PC-3 (cell line): ENCODE measurements at regions not wholly inside any gene's neighbourhood (a gene's known extent, or its start where the extent isn't known, plus 50 kb on each side); places are given as distances from the start of the nearest gene placed in this dataset.

Experiments
- EZH2phosphoT487 ChIP-seq: fragments of 300-600 bp; sonication (generic); IDR thresholded peaks from 2 replicates; pipeline ENCODE4 v1.6.1; 2018; ENCODE audit warnings: mild to moderate bottlenecking, antibody characterized with exemption, low read length, borderline replicate concordance
- TF ChIP-seq, protein P1 (sequence below): fragments of 300-600 bp; sonication (generic); conservative IDR thresholded peaks from 2 replicates; pipeline ENCODE4 v1.5.1; 2017; ENCODE audit warnings: antibody characterized with exemption, low read depth, mild to moderate bottlenecking, low read length

DNA sequence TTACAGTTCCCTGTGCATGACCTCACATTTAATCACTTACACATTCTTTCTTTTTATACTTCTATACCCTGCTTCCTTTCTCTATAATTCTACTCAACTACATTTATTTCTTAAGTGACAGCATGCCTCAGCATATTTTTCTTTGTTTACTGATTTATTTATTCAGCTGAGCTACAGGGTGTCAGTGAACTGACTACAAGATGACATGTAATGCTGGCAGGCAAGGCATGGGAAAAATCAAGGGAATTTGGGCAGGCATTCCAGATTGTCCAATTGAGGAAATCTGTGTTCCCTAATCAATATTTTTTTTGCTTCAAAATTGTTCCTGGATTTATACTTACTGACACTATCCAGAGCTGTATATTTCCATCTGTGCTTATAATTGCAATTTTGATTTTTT is 875.5 kb downstream of the C4orf33 start:
- TF ChIP-seq, protein P1, sequence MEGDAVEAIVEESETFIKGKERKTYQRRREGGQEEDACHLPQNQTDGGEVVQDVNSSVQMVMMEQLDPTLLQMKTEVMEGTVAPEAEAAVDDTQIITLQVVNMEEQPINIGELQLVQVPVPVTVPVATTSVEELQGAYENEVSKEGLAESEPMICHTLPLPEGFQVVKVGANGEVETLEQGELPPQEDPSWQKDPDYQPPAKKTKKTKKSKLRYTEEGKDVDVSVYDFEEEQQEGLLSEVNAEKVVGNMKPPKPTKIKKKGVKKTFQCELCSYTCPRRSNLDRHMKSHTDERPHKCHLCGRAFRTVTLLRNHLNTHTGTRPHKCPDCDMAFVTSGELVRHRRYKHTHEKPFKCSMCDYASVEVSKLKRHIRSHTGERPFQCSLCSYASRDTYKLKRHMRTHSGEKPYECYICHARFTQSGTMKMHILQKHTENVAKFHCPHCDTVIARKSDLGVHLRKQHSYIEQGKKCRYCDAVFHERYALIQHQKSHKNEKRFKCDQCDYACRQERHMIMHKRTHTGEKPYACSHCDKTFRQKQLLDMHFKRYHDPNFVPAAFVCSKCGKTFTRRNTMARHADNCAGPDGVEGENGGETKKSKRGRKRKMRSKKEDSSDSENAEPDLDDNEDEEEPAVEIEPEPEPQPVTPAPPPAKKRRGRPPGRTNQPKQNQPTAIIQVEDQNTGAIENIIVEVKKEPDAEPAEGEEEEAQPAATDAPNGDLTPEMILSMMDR: no peak
- no peak for TF ChIP-seq EZH2phosphoT487
